ENCODE measurements at regions not wholly inside any gene's neighbourhood (a gene's known extent, or its start where the extent isn't known, plus 50 kb on each side); places are given as distances from the start of the nearest gene placed in this dataset.

DNA sequence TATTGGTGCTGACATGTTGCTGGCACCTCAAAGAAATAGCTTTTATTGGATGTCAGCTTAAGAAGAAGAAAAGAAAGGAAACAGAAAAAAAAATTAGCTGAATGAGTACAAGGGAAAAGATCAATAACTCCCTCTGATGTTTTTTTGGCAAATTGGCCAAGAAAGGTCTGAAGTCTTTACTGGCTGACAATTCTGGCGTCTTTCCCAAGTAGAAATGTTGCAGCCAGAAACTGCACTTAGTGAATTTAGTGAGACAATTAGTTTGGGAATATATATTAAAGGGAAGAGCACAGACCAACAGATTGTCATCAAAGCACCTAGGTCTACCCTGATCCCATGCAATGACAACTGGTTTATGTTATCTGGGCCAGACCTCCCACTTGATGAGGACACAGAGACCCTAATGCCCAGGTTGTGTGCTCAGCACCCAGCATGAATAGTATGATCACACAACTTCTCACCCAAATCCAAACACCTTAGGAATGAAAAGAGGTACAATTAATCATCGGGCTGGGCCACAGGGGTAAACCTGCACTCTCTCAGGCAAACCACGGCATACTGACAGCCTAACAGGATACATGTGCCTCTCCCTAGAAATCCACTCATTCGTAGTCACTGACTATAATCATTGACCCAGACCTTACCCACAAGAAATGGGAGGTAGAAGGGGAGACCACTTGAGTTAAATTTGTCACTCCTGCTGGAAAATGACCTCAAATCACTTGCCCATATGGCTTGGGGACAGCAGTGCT lies 612.3 kb upstream of the ARID1B start:
- in situ Hi-C loops (cut with HindIII; ENCODE audit: low pct_unique_long_range_greater_than_20kb, low sequenced_read_pairs): no loop called here

DNA sequence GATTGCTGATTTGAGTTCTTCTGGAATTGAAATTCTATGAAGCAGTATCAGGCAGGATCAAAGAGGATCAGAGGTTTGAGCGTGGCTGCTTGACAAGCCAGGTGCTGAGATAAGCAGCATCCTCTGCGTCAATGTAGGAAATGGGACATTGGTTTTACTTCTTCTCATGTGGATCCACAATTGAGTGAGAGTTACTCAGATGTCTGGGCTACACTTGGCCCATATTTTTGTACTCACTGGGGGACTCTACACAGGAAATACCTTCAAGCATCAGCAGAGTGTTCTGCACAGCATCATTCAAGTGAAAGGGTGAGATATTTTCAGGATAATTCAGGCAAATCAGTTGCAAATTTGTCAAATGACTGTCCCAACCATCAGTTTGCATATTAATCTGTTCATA lies 613.9 kb upstream of the ARID1B start:
- DNase-seq (ENCODE audit: low read depth, low spot score): no peak
- in situ Hi-C loops (cut with HindIII; ENCODE audit: low pct_unique_long_range_greater_than_20kb, low sequenced_read_pairs): no loop called here

More for the DNA sequence above, 612.3 kb upstream of the ARID1B start:
- no peak for DNase-seq (ENCODE audit: low read depth, low spot score)

DNA sequence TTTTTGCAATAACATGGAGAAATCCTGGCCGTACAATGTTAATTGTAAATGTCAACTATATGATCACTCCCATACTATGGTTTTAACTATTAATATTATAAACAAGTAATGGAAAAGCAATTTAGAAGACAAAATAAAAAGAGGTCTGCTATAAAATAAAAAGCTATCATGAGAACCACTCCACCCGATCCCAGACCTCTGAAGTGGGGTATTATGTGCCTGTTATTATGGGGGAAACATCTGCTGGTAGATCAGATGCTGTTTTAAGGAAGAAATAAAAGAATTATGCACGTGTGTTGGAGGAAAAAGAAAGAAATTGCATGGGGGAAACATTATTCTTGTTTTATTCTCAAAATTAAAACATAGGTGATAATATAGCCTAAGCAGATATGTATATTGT lies 615.7 kb upstream of the ARID1B start:
- in situ Hi-C loops (cut with HindIII; ENCODE audit: low pct_unique_long_range_greater_than_20kb, low sequenced_read_pairs): no loop called here
- DNase-seq (ENCODE audit: low read depth, low spot score): no peak

DNA sequence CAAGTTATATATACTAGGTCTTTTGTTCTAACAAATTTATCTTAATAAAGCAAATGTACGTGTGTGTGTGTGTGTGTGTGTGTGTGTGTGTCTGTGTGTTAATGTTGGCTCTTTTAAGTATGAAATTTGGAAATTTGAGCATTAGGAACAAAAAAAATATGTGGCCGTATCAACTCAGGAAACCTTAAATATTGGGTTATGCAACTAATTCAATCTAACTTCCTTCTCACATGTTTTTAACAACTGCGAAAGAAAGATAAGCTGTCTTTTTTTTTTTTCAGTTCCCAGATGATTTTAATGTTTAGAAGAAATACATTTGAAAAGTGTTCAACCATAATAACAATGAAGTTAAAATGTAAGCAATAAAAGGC lies 616.4 kb upstream of the ARID1B start:
- in situ Hi-C loops (cut with HindIII; ENCODE audit: low pct_unique_long_range_greater_than_20kb, low sequenced_read_pairs): no loop called here
- no peak for DNase-seq (ENCODE audit: low read depth, low spot score)

DNA sequence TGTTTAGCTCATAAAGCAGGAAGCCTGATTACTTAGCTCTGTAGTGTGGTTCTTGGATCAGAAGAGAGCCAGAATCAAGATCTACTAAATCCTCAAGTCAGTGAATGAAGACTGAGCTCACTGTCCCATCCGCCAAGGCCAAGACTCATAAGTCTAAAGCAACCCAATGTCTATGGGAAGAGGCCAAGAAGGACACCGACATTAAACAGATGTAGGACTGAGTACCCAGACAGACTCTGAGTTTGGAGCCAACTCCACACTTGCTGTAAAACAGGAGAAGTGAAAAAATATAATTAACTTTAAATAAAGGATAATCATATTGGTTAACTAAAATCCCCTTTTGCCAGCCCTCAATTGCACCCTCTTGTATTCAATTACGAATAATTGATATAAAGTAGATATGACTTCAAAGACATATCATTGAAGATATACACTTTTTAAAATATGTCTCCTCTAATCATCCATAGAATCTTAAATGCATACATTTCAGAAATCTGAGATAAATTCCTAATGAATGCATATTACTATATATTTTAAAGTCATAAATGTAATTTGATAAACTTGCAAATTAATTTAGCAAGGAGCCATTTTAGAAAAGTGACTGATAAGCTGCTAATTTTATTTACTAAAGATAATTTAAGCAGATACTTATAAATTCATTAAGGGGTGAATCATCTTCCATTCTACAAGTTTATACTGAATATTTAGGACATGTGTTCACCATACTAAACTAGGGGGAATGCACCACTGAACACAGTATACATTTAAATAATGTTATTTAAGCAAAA lies 617.0 kb upstream of the ARID1B start:
- in situ Hi-C loops (cut with HindIII; ENCODE audit: low pct_unique_long_range_greater_than_20kb, low sequenced_read_pairs): no loop called here
- DNase-seq (ENCODE audit: low read depth, low spot score): no peak

DNA sequence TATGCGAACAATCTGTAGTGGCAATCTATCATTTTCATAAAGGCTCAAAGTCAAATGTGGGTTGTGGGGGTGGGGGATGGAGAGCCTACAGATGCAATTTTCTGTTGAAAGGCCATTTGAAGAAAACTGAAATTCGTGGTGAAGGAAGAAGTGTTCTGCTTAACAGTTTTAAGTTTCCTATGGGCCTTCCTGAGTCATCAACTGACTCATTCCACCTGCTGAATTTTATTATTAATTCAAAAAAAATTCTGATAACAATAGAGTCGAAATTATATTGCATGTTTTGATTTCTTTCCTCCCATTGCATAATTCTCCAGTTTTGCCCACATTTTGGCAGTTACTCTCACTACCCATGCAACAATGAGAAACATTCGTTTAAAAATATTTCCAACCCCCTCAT lies 622.3 kb upstream of the ARID1B start:
- no peak for DNase-seq (ENCODE audit: low read depth, low spot score)
- in situ Hi-C loops (cut with HindIII; ENCODE audit: low pct_unique_long_range_greater_than_20kb, low sequenced_read_pairs): no loop called here

DNA sequence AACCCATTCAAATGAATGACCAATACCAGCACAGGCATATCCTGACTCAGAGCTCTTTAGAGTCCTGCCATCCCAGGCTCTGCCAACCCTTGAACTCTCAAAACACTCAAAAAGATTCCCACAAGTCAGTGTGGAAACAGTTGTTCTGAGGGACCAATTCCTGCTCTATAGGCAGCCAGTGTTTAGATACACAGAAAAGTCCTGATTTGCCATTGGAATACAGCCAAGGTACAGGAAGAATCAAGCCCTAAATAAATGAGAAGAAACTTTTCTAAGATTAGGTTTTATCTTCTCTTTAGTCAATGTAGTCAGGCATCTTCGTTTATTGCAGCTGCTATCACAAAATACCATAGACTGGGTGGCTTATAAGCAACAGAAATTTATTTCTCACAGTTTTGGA lies 626.8 kb upstream of the ARID1B start:
- no peak for DNase-seq (ENCODE audit: low read depth, low spot score)
- in situ Hi-C loops (cut with HindIII; ENCODE audit: low pct_unique_long_range_greater_than_20kb, low sequenced_read_pairs): no loop called here

DNA sequence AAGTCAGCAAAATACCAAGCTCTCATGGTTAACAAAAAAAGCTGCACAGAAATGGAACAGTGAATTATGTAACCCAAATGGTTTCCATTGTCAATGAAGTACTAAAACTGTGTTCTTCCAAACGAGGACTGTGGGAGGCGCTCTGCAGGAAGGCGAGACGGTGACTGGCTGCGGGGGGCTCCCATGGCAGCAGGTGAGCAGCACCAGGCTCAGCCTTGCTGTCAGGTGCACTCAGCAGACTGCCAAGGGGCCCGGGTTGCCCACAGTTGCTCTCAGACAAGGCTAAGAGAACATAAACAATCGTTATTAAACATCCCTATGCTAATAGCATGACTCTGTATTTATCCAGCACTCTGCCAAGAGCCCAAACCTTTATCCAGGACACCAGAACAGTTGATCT lies 630.3 kb upstream of the ARID1B start:
- in situ Hi-C loops (cut with HindIII; ENCODE audit: low pct_unique_long_range_greater_than_20kb, low sequenced_read_pairs): no loop called here
- DNase-seq (ENCODE audit: low read depth, low spot score): no peak

DNA sequence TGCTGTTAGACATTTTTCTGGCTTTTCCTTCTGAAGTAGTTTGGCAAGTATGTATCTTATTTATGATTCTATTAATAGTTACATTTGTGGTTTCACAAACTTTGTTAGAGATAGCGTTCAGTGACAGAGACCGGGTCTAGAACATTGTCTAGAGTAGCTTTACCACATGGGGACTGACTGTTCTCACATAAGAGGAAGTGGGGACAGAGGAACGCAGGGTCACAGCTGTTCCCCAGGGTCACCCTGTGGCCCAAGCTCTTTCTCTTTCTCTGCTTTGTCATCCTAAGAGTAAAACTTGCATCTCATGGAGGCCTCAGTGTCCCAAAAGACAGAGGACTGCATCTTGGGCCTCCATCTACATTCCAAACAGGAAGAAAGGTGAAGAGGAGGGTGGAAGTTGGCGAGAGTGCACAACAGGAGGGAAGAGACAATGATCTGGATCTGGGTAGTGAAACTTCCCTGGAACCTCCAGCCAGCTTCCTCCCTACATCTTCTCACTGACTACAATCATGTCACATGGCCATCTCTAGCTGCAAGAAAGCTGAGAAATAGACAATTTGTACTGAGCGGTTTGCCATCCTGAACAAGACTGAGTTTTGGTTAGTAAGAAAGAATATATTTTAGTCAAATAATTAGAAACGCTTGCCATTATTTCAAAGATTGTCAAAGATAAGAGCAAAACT lies 645.8 kb upstream of the ARID1B start:
- in situ Hi-C loops (cut with HindIII; ENCODE audit: low pct_unique_long_range_greater_than_20kb, low sequenced_read_pairs): no loop called here

DNA sequence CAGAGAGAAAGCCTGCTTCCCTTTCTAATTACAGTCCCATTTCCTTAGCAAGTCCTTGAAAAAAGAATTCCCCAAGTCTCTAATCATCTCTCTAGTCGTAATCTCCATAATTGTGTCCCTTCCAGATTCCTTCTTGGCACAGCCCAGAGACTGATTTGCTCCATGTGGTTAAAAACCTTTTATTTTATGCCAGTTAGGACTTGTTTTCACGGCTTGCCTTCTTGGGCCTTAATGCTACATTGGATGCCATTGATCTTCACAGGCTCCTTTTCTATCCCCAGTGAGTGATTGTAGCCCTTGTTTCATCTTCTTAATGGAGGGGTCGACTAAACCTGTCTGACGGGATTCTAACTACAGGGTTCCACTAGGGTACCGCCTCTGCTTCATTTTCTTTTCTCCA lies 650.6 kb upstream of the ARID1B start:
- no peak for DNase-seq (ENCODE audit: low read depth, low spot score)
- in situ Hi-C loops (cut with HindIII; ENCODE audit: low pct_unique_long_range_greater_than_20kb, low sequenced_read_pairs): no loop called here

More for the DNA sequence above, 645.8 kb upstream of the ARID1B start:
- no peak for DNase-seq (ENCODE audit: low read depth, low spot score)

DNA sequence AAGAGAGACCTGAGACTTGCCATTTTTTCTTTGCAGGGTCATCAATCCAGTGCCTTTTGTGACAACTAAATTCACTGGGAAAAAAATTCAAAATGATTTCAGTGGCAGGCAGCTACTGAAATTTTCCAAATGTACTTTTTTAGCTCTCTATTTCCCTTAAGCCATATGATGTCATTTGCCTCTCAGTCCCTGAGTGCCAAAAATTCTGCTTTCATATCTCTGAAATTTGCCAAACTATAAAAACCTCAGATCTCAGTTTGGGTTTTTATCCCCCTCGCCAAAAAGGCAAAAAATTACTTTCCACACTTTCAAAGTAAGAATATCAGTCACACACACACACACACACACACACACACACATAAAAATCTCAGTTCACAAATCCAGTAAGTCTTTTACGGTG lies 651.3 kb upstream of the ARID1B start:
- in situ Hi-C loops (cut with HindIII; ENCODE audit: low pct_unique_long_range_greater_than_20kb, low sequenced_read_pairs): no loop called here
- DNase-seq (ENCODE audit: low read depth, low spot score): no peak

DNA sequence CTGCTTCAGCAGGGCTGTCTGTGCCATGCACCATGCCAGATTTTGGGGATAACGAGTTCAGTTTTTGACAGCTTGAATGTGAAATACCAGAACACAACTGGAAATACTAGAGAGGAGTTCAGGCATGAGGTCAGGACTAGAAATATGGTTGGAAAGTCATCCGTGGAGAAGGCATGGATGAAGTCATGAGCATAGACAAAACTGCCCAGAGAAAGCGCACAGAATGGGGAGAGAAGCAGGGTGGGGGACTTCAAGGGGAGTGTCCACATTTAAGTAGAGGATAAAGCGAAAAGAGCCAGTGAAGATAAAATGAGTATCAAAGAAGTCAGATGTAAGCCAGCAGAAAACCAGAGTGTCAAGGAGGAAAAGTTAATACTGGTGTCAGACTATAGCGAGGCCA lies 653.4 kb upstream of the ARID1B start:
- in situ Hi-C loops (cut with HindIII; ENCODE audit: low pct_unique_long_range_greater_than_20kb, low sequenced_read_pairs): no loop called here
- DNase-seq (ENCODE audit: low read depth, low spot score): no peak

DNA sequence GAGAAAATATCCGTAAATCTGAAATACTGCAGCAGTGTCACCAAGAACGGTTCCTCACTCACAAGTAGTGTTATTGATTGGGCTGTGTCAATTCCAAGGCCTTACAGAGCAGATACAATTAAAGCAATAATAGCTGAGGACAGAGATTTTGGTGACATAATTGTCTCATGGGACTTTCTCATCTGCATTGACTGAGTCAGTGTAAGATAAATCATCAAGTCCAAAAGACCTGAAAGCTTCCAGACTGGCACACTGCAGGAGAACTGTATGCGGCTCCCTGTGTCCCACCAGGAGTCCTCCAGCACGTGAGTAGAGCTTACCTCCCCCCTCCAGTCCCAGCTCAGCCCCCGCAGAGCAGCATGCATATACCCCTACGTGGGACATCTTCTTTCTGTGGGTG lies 655.2 kb upstream of the ARID1B start:
- in situ Hi-C loops (cut with HindIII; ENCODE audit: low pct_unique_long_range_greater_than_20kb, low sequenced_read_pairs): no loop called here
- DNase-seq (ENCODE audit: low read depth, low spot score): no peak

DNA sequence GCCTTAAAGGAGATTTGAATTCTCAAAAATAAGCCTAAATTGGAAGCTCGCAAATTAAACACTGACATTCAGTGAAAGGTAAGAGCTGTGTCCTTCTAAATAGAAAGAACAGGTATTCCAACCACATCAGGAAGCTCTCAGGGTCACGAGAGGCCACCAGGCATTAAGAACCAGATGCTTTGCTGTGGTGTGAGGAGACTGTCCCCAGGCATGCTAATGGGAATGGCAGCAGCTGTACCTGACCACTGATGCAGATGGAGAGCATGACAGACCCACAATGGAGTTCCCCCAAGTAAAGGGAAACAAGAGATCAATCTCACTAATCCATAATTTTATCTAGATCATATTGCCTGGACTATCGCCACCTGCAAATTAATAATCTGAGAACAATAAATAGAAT lies 658.9 kb upstream of the NOX3 start:
- in situ Hi-C loops (cut with HindIII; ENCODE audit: low pct_unique_long_range_greater_than_20kb, low sequenced_read_pairs): no loop called here

DNA sequence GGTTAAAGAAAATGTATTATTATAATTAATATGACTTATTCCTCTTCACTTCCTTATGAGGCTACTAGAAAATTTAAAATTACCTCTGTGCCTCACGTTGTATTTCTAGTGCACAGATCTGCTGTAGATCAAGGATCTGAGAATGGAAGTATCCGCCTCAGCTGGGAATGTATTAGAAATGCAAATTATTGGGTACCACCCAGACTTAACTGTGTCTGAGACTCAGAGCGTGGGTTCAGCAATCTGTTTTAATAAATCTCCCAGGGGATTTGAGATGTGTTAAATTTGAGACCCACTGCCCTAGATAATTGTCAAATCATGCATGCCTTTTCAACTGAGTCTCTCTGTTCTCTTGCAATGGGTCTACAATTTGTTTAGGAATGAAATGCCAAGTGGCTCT lies 658.0 kb upstream of the NOX3 start:
- in situ Hi-C loops (cut with HindIII; ENCODE audit: low pct_unique_long_range_greater_than_20kb, low sequenced_read_pairs): no loop called here
- no peak for DNase-seq (ENCODE audit: low read depth, low spot score)

More for the DNA sequence above, 658.9 kb upstream of the NOX3 start:
- DNase-seq (ENCODE audit: low read depth, low spot score): no peak

DNA sequence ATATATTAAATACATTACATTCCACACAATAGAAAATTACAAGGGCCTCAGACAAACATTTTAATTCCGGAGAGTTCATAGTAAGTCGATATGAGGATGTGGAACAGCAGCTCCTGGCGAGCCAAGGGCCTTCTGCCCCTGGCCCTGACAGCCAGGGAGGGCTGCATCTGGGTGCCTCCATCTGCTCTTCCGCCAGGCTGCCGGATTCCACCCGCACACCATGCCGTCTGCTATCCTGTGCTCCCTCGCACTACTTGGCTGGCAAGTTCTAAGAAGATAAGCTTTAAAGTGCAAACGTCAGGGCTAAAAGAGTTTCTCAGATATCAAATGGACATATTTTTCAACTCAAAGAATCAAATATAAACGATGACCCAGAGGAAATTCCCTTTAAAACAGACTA lies 656.3 kb upstream of the NOX3 start:
- DNase-seq (ENCODE audit: low read depth, low spot score): no peak
- in situ Hi-C loops (cut with HindIII; ENCODE audit: low pct_unique_long_range_greater_than_20kb, low sequenced_read_pairs): no loop called here

DNA sequence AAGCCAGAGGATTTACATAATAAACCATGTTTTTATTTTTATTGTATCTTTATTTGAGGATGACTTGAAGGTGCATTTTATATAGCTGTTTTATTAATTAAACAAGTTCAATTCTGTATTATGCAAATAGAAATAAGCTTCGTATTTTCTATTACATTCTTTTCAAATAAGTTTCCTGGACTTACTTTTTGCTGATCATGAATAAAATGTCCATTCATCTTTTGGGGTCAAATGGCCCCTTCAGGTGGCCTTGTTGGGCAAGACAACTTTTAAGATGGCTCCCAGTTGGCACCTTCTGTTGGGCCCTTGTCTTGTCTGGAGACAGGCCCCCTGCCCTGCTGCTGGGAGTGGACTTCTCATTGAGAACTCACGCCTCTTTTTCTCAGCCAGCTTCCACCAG lies 654.6 kb upstream of the NOX3 start:
- no peak for DNase-seq (ENCODE audit: low read depth, low spot score)
- in situ Hi-C loops (cut with HindIII; ENCODE audit: low pct_unique_long_range_greater_than_20kb, low sequenced_read_pairs): no loop called here

DNA sequence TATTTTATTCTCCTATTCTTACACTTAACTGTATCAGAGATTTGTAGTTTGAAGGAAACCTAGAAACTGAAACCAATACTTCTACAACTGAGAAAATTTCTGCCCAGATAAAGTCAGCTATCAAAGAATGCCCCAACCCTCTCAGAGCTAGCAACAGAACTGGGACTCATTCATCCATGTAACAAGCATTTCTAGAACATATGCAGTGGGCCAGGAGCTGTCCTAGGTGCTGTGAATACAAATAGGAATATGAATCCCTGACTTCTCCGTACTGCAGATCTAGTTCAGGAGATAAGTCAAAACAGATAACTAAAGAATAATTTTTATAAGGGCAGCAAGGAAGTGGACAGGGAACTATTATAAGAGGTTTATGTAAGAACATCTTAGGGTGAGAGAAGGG lies 654.1 kb upstream of the NOX3 start:
- DNase-seq (ENCODE audit: low read depth, low spot score): no peak
- in situ Hi-C loops (cut with HindIII; ENCODE audit: low pct_unique_long_range_greater_than_20kb, low sequenced_read_pairs): no loop called here

DNA sequence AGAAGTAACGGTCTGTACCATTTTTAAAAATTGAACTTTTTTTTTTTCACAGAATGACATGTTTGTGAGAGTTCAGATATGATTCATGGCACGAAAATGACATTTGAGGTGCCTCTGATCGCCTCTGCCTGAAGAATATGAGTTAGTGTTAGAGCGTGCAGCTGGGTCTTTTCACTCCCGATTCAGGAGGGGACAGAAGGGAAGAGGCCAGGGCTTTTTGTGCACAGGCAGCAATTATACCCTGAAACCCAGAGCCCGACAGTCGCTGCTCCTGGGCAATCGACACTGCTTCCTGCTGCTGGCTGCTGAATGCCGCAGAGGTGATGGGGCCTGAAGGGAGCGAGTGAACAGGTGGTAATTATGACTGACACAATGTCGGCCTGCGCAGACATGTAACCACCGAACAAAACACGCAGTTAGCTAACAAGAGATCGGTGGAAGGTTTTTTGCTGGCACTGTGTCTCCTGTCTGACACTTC lies 652.0 kb upstream of the NOX3 start:
- in situ Hi-C loops (cut with HindIII; ENCODE audit: low pct_unique_long_range_greater_than_20kb, low sequenced_read_pairs): no loop called here
- DNase-seq (ENCODE audit: low read depth, low spot score): no peak
